Keratinocyte (primary cell): ENCODE measurements at regions not wholly inside any gene's neighbourhood (a gene's known extent, or its start where the extent isn't known, plus 50 kb on each side); places are given as distances from the start of the nearest gene placed in this dataset.

Source experiments
- DNase-seq: peaks from one replicate; pipeline ENCODE4 v3.0.0-alpha.2; 2011; ENCODE audit warnings: low read depth, missing footprints, low spot score
- FAIRE-seq: peaks from 2 replicates; lab custom pipeline; 2011; peaks lifted over from hg19 to GRCh38; lab: Jason Lieb, UNC
- H2AFZ ChIP-seq: 2 replicates; pipeline ENCODE4 v1.6.0; 2012; ENCODE audit warnings: low read length, control low read depth, inconsistent platforms; ENCODE audit not compliant: control insufficient read depth
- H3K27ac ChIP-seq: 2 replicates; pipeline ENCODE4 v1.5.1; 2011; ENCODE audit warnings: low read length; ENCODE audit not compliant: control insufficient read depth, insufficient read depth
- H3K27me3 ChIP-seq: 3 replicates; pipeline ENCODE4 v1.6.0; 2011; ENCODE audit warnings: low read length; ENCODE audit not compliant: control insufficient read depth, insufficient read depth; ENCODE audit errors: extremely low read depth
- H3K36me3 ChIP-seq, 2 experiments: 2 replicates in 1 of 2; 3 replicates in 1 of 2; pipeline ENCODE4 v1.5.1; 2011; ENCODE audit warnings: low read length in 2 of 2, mild to moderate bottlenecking in 1 of 2; ENCODE audit not compliant: control insufficient read depth in 2 of 2, insufficient read depth in 2 of 2; ENCODE audit errors: extremely low read depth in 1 of 2
- H3K4me1 ChIP-seq: 3 replicates; pipeline ENCODE4 v1.5.1; 2011; ENCODE audit warnings: low read length; ENCODE audit not compliant: control insufficient read depth, insufficient read depth; ENCODE audit errors: extremely low read depth
- H3K4me2 ChIP-seq: 3 replicates; pipeline ENCODE4 v1.6.0; 2011; ENCODE audit warnings: low read depth, low read length; ENCODE audit not compliant: control insufficient read depth, insufficient read depth; ENCODE audit errors: extremely low read depth
- H3K4me3 ChIP-seq, 3 experiments: fragments of 200-600 bp in 1 of 3; sonication (generic) in 1 of 3; 2 replicates in 2 of 3; 3 replicates in 1 of 3; pipeline ENCODE4 v1.5.1; 2011 to 2016; ENCODE audit warnings: low read length in 3 of 3, mild to moderate bottlenecking in 3 of 3, control low read depth in 2 of 3, inconsistent platforms in 1 of 3, low read depth in 1 of 3, mixed read lengths in 1 of 3, mixed run types in 1 of 3, moderate library complexity in 1 of 3; ENCODE audit not compliant: control insufficient read depth in 2 of 3, insufficient read depth in 2 of 3; ENCODE audit errors: extremely low read depth in 1 of 3
- H3K79me2 ChIP-seq: 2 replicates; pipeline ENCODE4 v1.6.0; 2012; ENCODE audit warnings: low read length; ENCODE audit not compliant: control insufficient read depth, insufficient read depth
- H3K9ac ChIP-seq: 3 replicates; pipeline ENCODE4 v1.6.0; 2011; ENCODE audit warnings: low read length; ENCODE audit not compliant: control insufficient read depth, insufficient read depth; ENCODE audit errors: extremely low read depth
- H3K9me1 ChIP-seq: 3 replicates; pipeline ENCODE4 v1.6.0; 2011; ENCODE audit warnings: low read length; ENCODE audit not compliant: control insufficient read depth, insufficient read depth; ENCODE audit errors: extremely low read depth
- H3K9me3 ChIP-seq: 2 replicates; pipeline ENCODE4 v1.5.1; 2012; ENCODE audit warnings: low read depth, low read length; ENCODE audit not compliant: control insufficient read depth
- H4K20me1 ChIP-seq: 3 replicates; pipeline ENCODE4 v1.6.0; 2011; ENCODE audit warnings: low read length; ENCODE audit not compliant: control insufficient read depth, insufficient read depth; ENCODE audit errors: extremely low read depth
- CTCF ChIP-seq, 3 experiments: IDR thresholded peaks in 1 of 3; conservative IDR thresholded peaks in 1 of 3; optimal IDR thresholded peaks in 1 of 3; 2 replicates in 2 of 3; 3 replicates in 1 of 3; pipeline versions ENCODE3 to v1.5.1; 2011; ENCODE audit warnings: low read length in 3 of 3, mild to moderate bottlenecking in 3 of 3, moderate library complexity in 2 of 3, control low read depth in 1 of 3, inconsistent platforms in 1 of 3; ENCODE audit not compliant: insufficient read depth in 2 of 3; ENCODE audit errors: extremely low read depth in 1 of 3
- EZH2 ChIP-seq: IDR thresholded peaks from one replicate; pipeline ENCODE4 v1.6.1; 2012; ENCODE audit warnings: inconsistent platforms, mild to moderate bottlenecking, low read length, moderate library complexity
- dilution Hi-C: fragments of 300-500 bp; cut with MboI; formaldehyde crosslinking; loops from one replicate; pipeline ENCODE4 v1.7.0; 2020; ENCODE audit warnings: low sequenced_read_pairs; ENCODE audit not compliant: extremely low pct_ligation_motif_present

GRCh38 chr1:79974659-79975058, 968.1 kb upstream of the ADGRL4 start:
- Histone ChIP-seq H3K9me3 (no peaks in the 10 kb centered on the region), H3K4me2 (no peak overlapping the region), H3K9me1 (no peaks in the 10 kb centered on the region), H2AFZ (no peak overlapping the region), H3K27me3 (no peaks in the 10 kb centered on the region), H3K4me3 (no peak overlapping the region), H3K36me3 (no peaks in the 10 kb centered on the region), H4K20me1 (no peaks in the 10 kb centered on the region), H3K27ac (no peak overlapping the region), H3K79me2 (no peaks in the 10 kb centered on the region), H3K9ac (no peak overlapping the region), H3K4me1 (no peaks in the 10 kb centered on the region)
- DNase-seq: no peak
- TF ChIP-seq CTCF (optimal IDR thresholded peaks at IDR 0.05 in 1 of 3, IDR thresholded peaks at IDR 0.05 in 1 of 3, conservative IDR thresholded peaks at IDR 0.05 in 1 of 3; ENCODE audit: extremely low read depth in 1 of 3, insufficient read depth in 2 of 3, low read length in 3 of 3): no peak
- TF ChIP-seq EZH2: no peak
- FAIRE-seq: no peak
- dilution Hi-C loops: no loop called here

GRCh38 chr1:79969886-79970285, 963.4 kb upstream of the ADGRL4 start:
- no peak for FAIRE-seq
- no peaks in the 10 kb centered on the region for H4K20me1 ChIP-seq
- no peak overlapping the region for H3K27ac ChIP-seq
- H3K9me1 ChIP-seq: no peaks in the 10 kb centered on the region
- dilution Hi-C loops: no loop called here
- TF ChIP-seq EZH2 (no peak), CTCF (optimal IDR thresholded peaks at IDR 0.05 in 1 of 3, IDR thresholded peaks at IDR 0.05 in 1 of 3, conservative IDR thresholded peaks at IDR 0.05 in 1 of 3; ENCODE audit: extremely low read depth in 1 of 3, insufficient read depth in 2 of 3, low read length in 3 of 3) (no peak)
- DNase-seq: no peak
- H3K9ac ChIP-seq: no peak overlapping the region
- H3K4me2 ChIP-seq: no peak overlapping the region
- H3K4me1 ChIP-seq: no peaks in the 10 kb centered on the region
- H2AFZ ChIP-seq: no peak overlapping the region
- H3K79me2 ChIP-seq: no peaks in the 10 kb centered on the region
- no peaks in the 10 kb centered on the region for H3K36me3 ChIP-seq
- H3K4me3 ChIP-seq: no peak overlapping the region
- H3K27me3 ChIP-seq: no peaks in the 10 kb centered on the region
- H3K9me3 ChIP-seq: no peaks in the 10 kb centered on the region
